ENCODE measurements at regions not wholly inside any gene's neighbourhood (a gene's known extent, or its start where the extent isn't known, plus 50 kb on each side); places are given as distances from the start of the nearest gene placed in this dataset.

- DNase-seq (ENCODE audit: insufficient read length, low spot score) = no peak
- no peak for FAIRE-seq
Observed at GRCh38 chr1:238252033-238252802, 361.5 kb upstream of the ZP4 start.

GRCh38 chr1:238248356-238248755 lies 357.6 kb upstream of the ZP4 start:
- FAIRE-seq (no peak), DNase-seq (ENCODE audit: insufficient read length, low spot score) (no peak)

DNA sequence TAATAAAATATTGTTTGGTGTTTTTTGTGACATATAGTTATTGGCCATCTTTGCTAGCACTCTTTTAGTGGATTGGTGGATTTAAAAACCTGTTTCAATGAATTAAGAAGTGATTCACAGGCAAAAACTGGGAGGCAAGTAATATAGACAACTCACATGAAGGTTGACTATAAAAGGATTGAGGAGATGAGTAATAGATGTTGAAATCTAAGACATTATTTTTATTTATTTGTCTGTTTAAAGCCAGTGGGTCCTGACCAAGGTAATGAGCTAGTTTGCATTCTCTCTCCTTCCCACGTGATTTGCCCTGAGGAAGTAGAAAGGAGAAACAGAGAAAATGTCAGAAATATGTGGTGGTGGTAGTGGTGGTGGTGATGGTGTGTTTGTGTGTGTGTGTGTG lies 351.5 kb upstream of the ZP4 start:
- DNase-seq (ENCODE audit: insufficient read length, low spot score) = no peak
- FAIRE-seq = no peak

DNA sequence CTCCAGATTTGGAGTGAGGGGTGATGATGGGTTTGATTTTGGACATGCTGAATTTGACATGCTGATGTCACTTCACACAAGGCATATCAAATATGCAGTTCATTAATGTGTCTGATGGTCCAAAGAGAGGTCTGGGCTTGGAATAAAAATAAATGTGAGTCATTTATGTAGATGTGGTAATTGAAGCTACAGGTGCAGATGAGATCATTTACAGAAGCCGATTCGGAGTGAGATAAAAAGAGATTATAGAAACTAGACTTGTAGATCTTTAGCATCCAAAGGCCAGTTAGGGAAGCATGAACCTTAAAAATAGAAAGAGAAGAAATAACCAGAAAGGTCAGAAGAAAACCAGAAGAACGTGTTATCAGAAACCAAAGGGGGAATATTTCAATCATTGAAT lies 350.9 kb upstream of the ZP4 start:
- DNase-seq (ENCODE audit: insufficient read length, low spot score) (no peak), FAIRE-seq (no peak)

DNA sequence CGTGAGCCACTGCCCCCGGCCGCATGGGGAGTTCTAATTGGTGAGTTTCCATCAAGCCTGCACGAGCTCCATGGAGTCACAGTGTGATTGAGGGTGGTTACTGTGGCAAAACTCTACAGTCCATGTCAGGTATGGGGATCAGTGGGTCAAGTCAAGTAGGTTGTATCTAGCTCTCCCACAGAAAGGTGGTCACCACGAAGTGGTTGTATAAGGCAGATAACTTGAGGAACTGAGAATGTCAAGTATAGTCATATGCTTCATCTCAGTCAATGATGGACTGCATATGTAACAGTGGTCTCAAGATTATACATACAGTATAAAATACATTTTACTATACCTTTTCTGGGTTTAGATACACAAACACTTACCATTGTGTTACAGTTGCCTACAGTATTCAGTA lies 348.6 kb upstream of the ZP4 start:
- DNase-seq (ENCODE audit: insufficient read length, low spot score) (no peak), FAIRE-seq (no peak)

DNA sequence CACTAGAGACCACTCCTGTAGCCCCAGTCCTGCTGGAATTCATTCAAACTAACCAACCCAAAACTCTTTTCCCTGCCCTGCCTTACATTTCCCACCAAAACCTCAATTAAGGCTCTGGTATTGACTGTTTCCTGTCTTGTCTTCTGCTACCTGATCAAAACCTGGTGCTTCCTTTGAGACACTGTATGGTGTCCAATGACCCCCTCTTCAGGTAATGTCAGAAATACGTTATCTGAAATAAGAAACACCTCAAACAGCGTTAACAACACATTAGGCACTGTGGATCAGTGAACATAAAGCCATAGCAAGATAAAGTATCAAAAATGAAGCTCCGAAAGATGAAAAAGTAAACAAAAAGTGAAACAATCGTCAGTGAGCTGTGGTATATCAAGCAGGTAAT lies 343.2 kb upstream of the ZP4 start:
- DNase-seq (ENCODE audit: insufficient read length, low spot score) (no peak), FAIRE-seq (no peak)

DNA sequence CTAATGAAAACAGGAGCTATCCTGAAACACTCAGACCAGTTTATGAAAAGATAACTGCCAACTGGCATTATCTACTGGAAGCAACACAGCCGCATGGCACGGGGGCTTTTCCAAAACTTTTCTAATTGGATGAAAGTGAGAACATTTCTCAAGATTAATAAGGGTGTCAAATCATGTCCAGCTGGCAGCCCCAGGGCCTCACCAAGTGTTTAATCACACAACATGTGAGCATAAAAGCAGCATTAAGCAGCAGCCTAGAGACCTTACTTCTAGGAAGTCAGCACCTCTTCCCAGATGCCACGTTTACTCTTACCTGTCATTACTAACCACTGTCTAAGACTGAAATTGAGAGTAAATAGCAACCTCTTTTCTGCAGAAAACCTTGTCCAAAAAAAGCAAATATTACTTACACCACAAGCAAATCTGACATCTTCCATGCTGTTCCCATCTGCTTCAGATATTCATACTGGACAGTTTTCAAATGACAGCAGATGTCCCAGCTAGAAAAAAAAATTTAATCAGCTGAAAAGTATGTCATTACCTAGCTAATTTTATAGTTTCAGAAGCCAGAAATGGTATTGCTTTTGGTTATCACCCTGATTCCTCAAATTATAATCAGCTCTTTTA lies 341.5 kb upstream of the ZP4 start:
- no peak for DNase-seq (ENCODE audit: insufficient read length, low spot score)
- no peak for FAIRE-seq

- FAIRE-seq (no peak), DNase-seq (ENCODE audit: insufficient read length, low spot score) (no peak)
Observed at GRCh38 chr1:238226810-238227209, 336.1 kb upstream of the ZP4 start.

GRCh38 chr1:238223076-238223640 lies 332.4 kb upstream of the ZP4 start:
- DNase-seq (ENCODE audit: insufficient read length, low spot score) (no peak), FAIRE-seq (no peak)

GRCh38 chr1:238221738-238222137 lies 331.0 kb upstream of the ZP4 start:
- DNase-seq (ENCODE audit: insufficient read length, low spot score) (no peak), FAIRE-seq (no peak)

- DNase-seq (ENCODE audit: insufficient read length, low spot score) (no peak), FAIRE-seq (no peak)
Observed at GRCh38 chr1:238214449-238214848, 323.7 kb upstream of the ZP4 start.

- DNase-seq (ENCODE audit: insufficient read length, low spot score) (no peak), FAIRE-seq (no peak)
Observed at GRCh38 chr1:238205045-238205662, 314.4 kb upstream of the ZP4 start.

- no peak for DNase-seq (ENCODE audit: insufficient read length, low spot score)
- no peak for FAIRE-seq
Observed at GRCh38 chr1:238201992-238202391, 311.3 kb upstream of the ZP4 start.

DNA sequence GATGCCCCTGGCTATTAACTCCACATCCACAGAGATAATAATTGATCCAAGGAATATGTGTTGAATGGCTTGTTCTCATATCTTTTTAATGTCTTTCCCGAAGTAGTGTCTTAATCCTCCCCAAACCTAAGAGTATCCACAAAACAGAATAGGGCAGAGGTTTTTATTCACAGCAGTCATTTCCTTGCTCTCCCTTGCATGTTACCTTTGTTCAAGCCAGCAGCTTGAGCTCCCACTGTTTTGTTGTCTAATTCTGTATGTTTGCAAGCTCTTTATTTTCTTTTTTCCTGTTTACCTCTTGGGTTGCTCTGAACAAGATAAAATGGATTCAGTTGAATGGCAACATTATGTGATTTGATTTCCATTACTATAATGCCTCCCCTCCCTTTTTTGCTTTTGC lies 308.6 kb upstream of the ZP4 start:
- DNase-seq (ENCODE audit: insufficient read length, low spot score) = no peak
- no peak for FAIRE-seq

DNA sequence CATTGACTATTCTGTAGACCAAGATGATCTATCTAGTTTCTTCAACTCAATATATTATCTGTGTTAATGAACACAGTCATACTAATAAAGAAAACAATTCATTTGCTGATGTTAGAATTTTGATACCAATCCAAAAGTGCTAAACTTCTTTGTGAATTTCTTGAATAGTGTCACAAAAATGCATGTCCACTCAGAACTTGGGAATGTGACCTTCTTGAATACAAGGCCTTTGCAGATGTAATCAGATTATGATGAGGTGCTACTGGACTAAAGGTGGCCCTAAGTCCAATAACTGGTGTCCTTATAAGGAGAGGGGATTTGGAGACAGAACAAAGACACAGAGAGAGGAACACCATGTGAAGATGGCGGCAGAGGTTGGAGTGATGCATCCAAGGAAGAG lies 305.8 kb upstream of the ZP4 start:
- FAIRE-seq = no peak
- DNase-seq (ENCODE audit: insufficient read length, low spot score) = no peak

GRCh38 chr1:238191170-238191569 lies 300.4 kb upstream of the ZP4 start:
- FAIRE-seq = no peak
- no peak for DNase-seq (ENCODE audit: insufficient read length, low spot score)

DNA sequence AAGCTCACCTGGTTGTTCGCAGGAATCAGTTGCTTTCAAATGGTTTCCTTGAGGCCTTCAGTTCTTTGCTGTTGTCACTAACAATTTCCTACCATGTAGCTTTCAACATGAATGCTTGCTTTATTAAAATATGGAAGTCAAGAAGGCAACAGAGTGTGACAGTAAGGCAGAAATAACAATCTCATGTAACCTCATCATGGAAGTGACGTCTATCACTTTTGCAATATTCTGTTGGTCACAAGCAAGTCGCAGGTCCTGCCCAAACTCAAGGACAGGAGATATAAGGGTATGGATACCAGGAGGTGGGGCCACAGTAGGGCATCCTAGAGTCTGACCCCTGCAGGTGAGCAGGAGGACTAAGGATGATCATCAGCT lies 296.8 kb upstream of the ZP4 start:
- FAIRE-seq = no peak
- no peak for DNase-seq (ENCODE audit: insufficient read length, low spot score)

GRCh38 chr1:238186887-238187574 lies 296.3 kb upstream of the ZP4 start:
- FAIRE-seq (no peak), DNase-seq (ENCODE audit: insufficient read length, low spot score) (no peak)

- DNase-seq (ENCODE audit: insufficient read length, low spot score) = no peak
- FAIRE-seq = no peak
Observed at GRCh38 chr1:238177960-238178645, 287.4 kb upstream of the ZP4 start.

DNA sequence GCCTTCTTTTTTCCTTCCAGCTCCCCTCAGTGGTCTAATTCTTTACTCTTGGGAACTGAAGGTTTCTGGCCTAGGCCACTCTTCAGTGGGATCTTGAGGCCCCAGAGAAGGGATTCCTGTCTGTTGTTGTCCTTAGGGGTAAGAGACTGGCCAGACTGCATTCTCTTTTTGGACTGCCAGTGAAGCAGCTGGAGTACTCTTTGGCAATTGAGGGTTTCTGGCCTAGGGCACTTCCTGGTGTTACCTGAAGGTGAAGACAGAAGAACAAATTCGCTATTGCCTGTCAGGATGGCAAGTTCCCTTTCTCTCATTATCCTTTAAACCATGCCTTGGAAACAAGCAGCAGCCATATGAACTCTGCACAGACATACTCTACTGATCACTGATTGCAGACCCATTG lies 286.6 kb upstream of the ZP4 start:
- no peak for DNase-seq (ENCODE audit: insufficient read length, low spot score)
- FAIRE-seq = no peak

DNA sequence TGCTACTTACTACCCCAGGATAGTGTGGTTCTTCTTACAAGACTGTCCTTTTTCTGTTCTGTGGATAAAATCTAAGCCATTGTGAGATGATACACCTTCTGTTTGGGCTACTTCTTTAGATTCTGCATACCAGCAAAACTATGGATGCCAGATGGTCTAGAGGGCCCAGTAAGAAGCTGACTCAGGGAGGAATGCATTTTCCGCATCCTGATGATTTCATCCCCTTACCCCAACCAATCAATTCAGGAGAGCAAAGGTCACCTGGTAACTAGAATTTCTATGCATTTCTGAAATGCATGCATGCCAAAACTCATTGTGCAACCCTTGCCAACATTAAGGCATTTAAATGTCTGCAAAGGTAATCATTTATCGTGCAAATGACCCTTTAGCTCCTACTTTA lies 285.7 kb upstream of the ZP4 start:
- DNase-seq (ENCODE audit: insufficient read length, low spot score) (no peak), FAIRE-seq (no peak)
